Liver (tissue), 8 donors: ENCODE measurements at regions not wholly inside any gene's neighbourhood (a gene's known extent, or its start where the extent isn't known, plus 50 kb on each side); places are given as distances from the start of the nearest gene placed in this dataset.

Experiments
- DNase-seq: peaks from one replicate; pipeline ENCODE4 v3.0.0-alpha.2; 2017; ENCODE audit warnings: low spot score
- H3K27ac ChIP-seq, 2 donors: one replicate each; pipeline ENCODE4 v1.7.0; 2013; ENCODE audit warnings: inconsistent platforms in 2 of 2, low read length in 2 of 2, control low read depth in 1 of 2, low read depth in 1 of 2, mild to moderate bottlenecking in 1 of 2
- H3K27me3 ChIP-seq, 4 donors: one replicate each; pipeline versions ENCODE4 v1.6.1 to v1.7.0; 2013; ENCODE audit warnings: low read length in 3 of 4, inconsistent platforms in 1 of 4, mild to moderate bottlenecking in 1 of 4, moderate library complexity in 1 of 4; ENCODE audit not compliant: control insufficient read depth in 4 of 4, insufficient read depth in 4 of 4
- H3K36me3 ChIP-seq, 4 donors: one replicate each; pipeline versions ENCODE4 v1.6.1 to v1.7.0; 2013; ENCODE audit warnings: low read length in 3 of 4, mild to moderate bottlenecking in 3 of 4, low read depth in 1 of 4, moderate library complexity in 1 of 4; ENCODE audit not compliant: control insufficient read depth in 4 of 4, insufficient read depth in 3 of 4
- H3K4me1 ChIP-seq, 4 donors: one replicate each; pipeline versions ENCODE4 v1.6.1 to v1.7.0; 2013; ENCODE audit warnings: low read length in 3 of 4, mild to moderate bottlenecking in 3 of 4, moderate library complexity in 1 of 4; ENCODE audit not compliant: control insufficient read depth in 4 of 4, insufficient read depth in 4 of 4
- H3K4me3 ChIP-seq, 3 donors: one replicate each; pipeline versions ENCODE4 v1.6.1 to v1.7.0; 2013; ENCODE audit warnings: low read length in 3 of 3, control low read depth in 1 of 3, low read depth in 1 of 3, mild to moderate bottlenecking in 1 of 3
- H3K9ac ChIP-seq, 2 donors: one replicate each; pipeline ENCODE4 v1.7.0; 2013; ENCODE audit warnings: low read length in 2 of 2, mild to moderate bottlenecking in 2 of 2, moderate library complexity in 2 of 2, control low read depth in 1 of 2, low read depth in 1 of 2
- H3K9me3 ChIP-seq, 4 donors: one replicate each; pipeline versions ENCODE4 v1.6.1 to v1.7.0; 2013; ENCODE audit warnings: low read length in 3 of 4; ENCODE audit not compliant: control insufficient read depth in 4 of 4
- EGR1 ChIP-seq, 2 donors: IDR thresholded peaks; 2 replicates each; pipeline ENCODE4 v1.6.1; 2016 to 2018; ENCODE audit warnings: antibody characterized with exemption in 2 of 2, low read depth in 2 of 2
- FOXA1 ChIP-seq: IDR thresholded peaks from 2 replicates; pipeline ENCODE4 v1.6.1; 2016; ENCODE audit warnings: antibody characterized with exemption
- FOXA2 ChIP-seq: IDR thresholded peaks from 2 replicates; pipeline ENCODE4 v1.6.1; 2016; ENCODE audit warnings: antibody characterized with exemption
- GABPA ChIP-seq, 2 donors: IDR thresholded peaks in 1 of 2; conservative IDR thresholded peaks in 1 of 2; 2 replicates each; pipeline ENCODE4 v1.6.1; 2016; ENCODE audit warnings: antibody characterized with exemption in 2 of 2, mild to moderate bottlenecking in 1 of 2, moderate library complexity in 1 of 2
- HNF4A ChIP-seq, 2 donors: conservative IDR thresholded peaks; 2 replicates each; pipeline ENCODE4 v1.6.1; 2016; ENCODE audit warnings: antibody characterized with exemption in 2 of 2, mild to moderate bottlenecking in 2 of 2
- HNF4G ChIP-seq: IDR thresholded peaks from 2 replicates; pipeline ENCODE4 v1.6.1; 2016; ENCODE audit warnings: antibody characterized with exemption
- JUND ChIP-seq, 2 donors: IDR thresholded peaks; 2 replicates each; pipeline ENCODE4 v1.6.1; 2016; ENCODE audit warnings: antibody characterized with exemption in 2 of 2
- MAX ChIP-seq: IDR thresholded peaks from 2 replicates; pipeline ENCODE4 v1.6.1; 2016; ENCODE audit warnings: antibody characterized with exemption
- NR2F2 ChIP-seq: IDR thresholded peaks from 2 replicates; pipeline ENCODE4 v1.6.1; 2016; ENCODE audit warnings: antibody characterized with exemption
- RAD21 ChIP-seq, 2 donors: IDR thresholded peaks; 2 replicates each; pipeline ENCODE4 v1.6.1; 2016; ENCODE audit warnings: antibody characterized with exemption in 2 of 2, mild to moderate bottlenecking in 2 of 2
- RXRA ChIP-seq, 2 donors: IDR thresholded peaks; 2 replicates each; pipeline ENCODE4 v1.6.1; 2017 to 2018; ENCODE audit warnings: antibody characterized with exemption in 2 of 2, mild to moderate bottlenecking in 1 of 2
- SP1 ChIP-seq: IDR thresholded peaks from 2 replicates; pipeline ENCODE4 v1.6.1; 2018; ENCODE audit warnings: antibody characterized with exemption, mild to moderate bottlenecking
- TAF1 ChIP-seq: conservative IDR thresholded peaks from 2 replicates; pipeline ENCODE4 v1.6.1; 2016; ENCODE audit warnings: antibody characterized with exemption, mild to moderate bottlenecking
- YY1 ChIP-seq: IDR thresholded peaks from 2 replicates; pipeline ENCODE4 v1.6.1; 2016; ENCODE audit warnings: antibody characterized with exemption, mild to moderate bottlenecking
- WGBS: extraction: QIAGEN DNeasy Blood & Tissue Kit; methylation state at CpG from one replicate; pipeline ENCODE4 v1.1.7; 2013; 5-methylcytosine and 5-hydroxymethylcytosine counted together
- TF ChIP-seq, protein P1 (sequence below): IDR thresholded peaks from 2 replicates; pipeline ENCODE4 v1.6.1; 2016; ENCODE audit warnings: antibody characterized with exemption
- TF ChIP-seq, protein P2 (sequence below): IDR thresholded peaks from 2 replicates; pipeline ENCODE4 v1.6.1; 2016; ENCODE audit warnings: antibody characterized with exemption, mild to moderate bottlenecking
- TF ChIP-seq, protein P3 (sequence below): fragments of 150-350 bp; IDR thresholded peaks from 2 replicates; pipeline ENCODE4 v1.5.1; 2017; ENCODE audit warnings: improper control_type of control experiment, low read depth, low read length; ENCODE audit not compliant: missing input control
- TF ChIP-seq, protein P4 (sequence below): IDR thresholded peaks from 2 replicates; pipeline ENCODE4 v1.6.1; 2016; ENCODE audit warnings: antibody characterized with exemption
- donor health status: healthy.
- donor health status: healthy.
- donor health status: healthy.
- donor health status: healthy.
- donor health status: healthy.

- no peak overlapping the region for H3K27ac ChIP-seq
- TF ChIP-seq SP1 (no peak), RXRA (IDR thresholded peaks at IDR 0.05) (no peak), MAX (no peak), FOXA1 (no peak), HNF4A (conservative IDR thresholded peaks at IDR 0.05) (no peak), GABPA (IDR thresholded peaks at IDR 0.05 in 1 of 2, conservative IDR thresholded peaks at IDR 0.05 in 1 of 2) (no peak), TAF1 (no peak), HNF4G (no peak), FOXA2 (no peak), EGR1 (IDR thresholded peaks at IDR 0.05; ENCODE audit: low read depth in 2 of 2) (no peak), YY1 (no peak), JUND (IDR thresholded peaks at IDR 0.05) (no peak), RAD21 (IDR thresholded peaks at IDR 0.05) (no peak), NR2F2 (no peak)
- TF ChIP-seq, protein P1, sequence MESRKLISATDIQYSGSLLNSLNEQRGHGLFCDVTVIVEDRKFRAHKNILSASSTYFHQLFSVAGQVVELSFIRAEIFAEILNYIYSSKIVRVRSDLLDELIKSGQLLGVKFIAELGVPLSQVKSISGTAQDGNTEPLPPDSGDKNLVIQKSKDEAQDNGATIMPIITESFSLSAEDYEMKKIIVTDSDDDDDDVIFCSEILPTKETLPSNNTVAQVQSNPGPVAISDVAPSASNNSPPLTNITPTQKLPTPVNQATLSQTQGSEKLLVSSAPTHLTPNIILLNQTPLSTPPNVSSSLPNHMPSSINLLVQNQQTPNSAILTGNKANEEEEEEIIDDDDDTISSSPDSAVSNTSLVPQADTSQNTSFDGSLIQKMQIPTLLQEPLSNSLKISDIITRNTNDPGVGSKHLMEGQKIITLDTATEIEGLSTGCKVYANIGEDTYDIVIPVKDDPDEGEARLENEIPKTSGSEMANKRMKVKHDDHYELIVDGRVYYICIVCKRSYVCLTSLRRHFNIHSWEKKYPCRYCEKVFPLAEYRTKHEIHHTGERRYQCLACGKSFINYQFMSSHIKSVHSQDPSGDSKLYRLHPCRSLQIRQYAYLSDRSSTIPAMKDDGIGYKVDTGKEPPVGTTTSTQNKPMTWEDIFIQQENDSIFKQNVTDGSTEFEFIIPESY, result no peak
- TF ChIP-seq, protein P2, sequence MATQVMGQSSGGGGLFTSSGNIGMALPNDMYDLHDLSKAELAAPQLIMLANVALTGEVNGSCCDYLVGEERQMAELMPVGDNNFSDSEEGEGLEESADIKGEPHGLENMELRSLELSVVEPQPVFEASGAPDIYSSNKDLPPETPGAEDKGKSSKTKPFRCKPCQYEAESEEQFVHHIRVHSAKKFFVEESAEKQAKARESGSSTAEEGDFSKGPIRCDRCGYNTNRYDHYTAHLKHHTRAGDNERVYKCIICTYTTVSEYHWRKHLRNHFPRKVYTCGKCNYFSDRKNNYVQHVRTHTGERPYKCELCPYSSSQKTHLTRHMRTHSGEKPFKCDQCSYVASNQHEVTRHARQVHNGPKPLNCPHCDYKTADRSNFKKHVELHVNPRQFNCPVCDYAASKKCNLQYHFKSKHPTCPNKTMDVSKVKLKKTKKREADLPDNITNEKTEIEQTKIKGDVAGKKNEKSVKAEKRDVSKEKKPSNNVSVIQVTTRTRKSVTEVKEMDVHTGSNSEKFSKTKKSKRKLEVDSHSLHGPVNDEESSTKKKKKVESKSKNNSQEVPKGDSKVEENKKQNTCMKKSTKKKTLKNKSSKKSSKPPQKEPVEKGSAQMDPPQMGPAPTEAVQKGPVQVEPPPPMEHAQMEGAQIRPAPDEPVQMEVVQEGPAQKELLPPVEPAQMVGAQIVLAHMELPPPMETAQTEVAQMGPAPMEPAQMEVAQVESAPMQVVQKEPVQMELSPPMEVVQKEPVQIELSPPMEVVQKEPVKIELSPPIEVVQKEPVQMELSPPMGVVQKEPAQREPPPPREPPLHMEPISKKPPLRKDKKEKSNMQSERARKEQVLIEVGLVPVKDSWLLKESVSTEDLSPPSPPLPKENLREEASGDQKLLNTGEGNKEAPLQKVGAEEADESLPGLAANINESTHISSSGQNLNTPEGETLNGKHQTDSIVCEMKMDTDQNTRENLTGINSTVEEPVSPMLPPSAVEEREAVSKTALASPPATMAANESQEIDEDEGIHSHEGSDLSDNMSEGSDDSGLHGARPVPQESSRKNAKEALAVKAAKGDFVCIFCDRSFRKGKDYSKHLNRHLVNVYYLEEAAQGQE, result no peak
- TF ChIP-seq, protein P3, sequence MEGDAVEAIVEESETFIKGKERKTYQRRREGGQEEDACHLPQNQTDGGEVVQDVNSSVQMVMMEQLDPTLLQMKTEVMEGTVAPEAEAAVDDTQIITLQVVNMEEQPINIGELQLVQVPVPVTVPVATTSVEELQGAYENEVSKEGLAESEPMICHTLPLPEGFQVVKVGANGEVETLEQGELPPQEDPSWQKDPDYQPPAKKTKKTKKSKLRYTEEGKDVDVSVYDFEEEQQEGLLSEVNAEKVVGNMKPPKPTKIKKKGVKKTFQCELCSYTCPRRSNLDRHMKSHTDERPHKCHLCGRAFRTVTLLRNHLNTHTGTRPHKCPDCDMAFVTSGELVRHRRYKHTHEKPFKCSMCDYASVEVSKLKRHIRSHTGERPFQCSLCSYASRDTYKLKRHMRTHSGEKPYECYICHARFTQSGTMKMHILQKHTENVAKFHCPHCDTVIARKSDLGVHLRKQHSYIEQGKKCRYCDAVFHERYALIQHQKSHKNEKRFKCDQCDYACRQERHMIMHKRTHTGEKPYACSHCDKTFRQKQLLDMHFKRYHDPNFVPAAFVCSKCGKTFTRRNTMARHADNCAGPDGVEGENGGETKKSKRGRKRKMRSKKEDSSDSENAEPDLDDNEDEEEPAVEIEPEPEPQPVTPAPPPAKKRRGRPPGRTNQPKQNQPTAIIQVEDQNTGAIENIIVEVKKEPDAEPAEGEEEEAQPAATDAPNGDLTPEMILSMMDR, result no peak
- TF ChIP-seq, protein P4, sequence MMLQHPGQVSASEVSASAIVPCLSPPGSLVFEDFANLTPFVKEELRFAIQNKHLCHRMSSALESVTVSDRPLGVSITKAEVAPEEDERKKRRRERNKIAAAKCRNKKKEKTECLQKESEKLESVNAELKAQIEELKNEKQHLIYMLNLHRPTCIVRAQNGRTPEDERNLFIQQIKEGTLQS, result no peak
- 87% methylated on average over 2 of the region's 2 CpGs for WGBS
- no peaks in the 10 kb centered on the region for H3K4me1 ChIP-seq
- DNase-seq, result no peak
- no peaks in the 10 kb centered on the region for H3K27me3 ChIP-seq
- no peaks in the 10 kb centered on the region for H3K9me3 ChIP-seq
- H3K9ac ChIP-seq, result no peak overlapping the region
- no peak overlapping the region for H3K4me3 ChIP-seq
- H3K36me3 ChIP-seq, result no peaks in the 10 kb centered on the region
These were observed 772.7 kb downstream of the MAFB start for GRCh38 chr20:39916236-39916765.
